SH-SY5Y (cell line): ENCODE measurements at regions not wholly inside any gene's neighbourhood (a gene's known extent, or its start where the extent isn't known, plus 50 kb on each side); places are given as distances from the start of the nearest gene placed in this dataset.

Source experiments
- GATA2 ChIP-seq: IDR thresholded peaks from 2 replicates; pipeline ENCODE4 v1.6.1; 2011; ENCODE audit warnings: mild to moderate bottlenecking, low read depth, low read length
- GATA3 ChIP-seq: IDR thresholded peaks from 2 replicates; pipeline ENCODE4 v1.6.1; 2011; ENCODE audit warnings: low read depth, mild to moderate bottlenecking, low read length, moderate library complexity

- TF ChIP-seq GATA3 (no peak), GATA2 (no peak)
Observed at GRCh38 chr6:137767465-137767864, 99.6 kb upstream of the TNFAIP3 start.
